Embryonic facial prominence (tissue), 1 donor: ENCODE measurements at regions not wholly inside any gene's neighbourhood (a gene's known extent, or its start where the extent isn't known, plus 50 kb on each side); places are given as distances from the start of the nearest gene placed in this dataset.

Source experiments
- DNase-seq: peaks from one replicate; pipeline ENCODE4 v3.0.0-alpha.2; 2016; ENCODE audit errors: extremely low spot score

DNA sequence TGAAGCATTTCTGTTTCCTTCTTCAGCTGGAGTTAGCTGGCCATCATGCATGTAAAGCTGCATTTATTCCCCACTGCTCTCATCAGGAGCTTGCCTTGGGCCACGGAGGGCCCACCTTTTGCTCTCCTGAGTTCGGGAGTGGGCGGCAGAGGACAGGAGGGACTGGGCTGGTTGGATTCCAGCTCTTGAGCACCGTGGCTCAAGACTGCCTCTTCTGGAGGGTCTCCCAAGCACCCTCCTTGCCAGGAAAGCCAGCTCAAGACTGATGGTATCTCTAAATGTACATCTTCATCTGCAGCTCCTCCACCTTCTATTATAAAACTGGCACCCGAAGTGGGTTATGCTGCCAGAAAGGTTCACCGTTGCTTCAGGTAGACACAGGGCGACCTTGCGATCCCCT is 399.6 kb upstream of the IRX1 start:
- no peak for DNase-seq

GRCh38 chr5:3194684-3195083 is 400.9 kb upstream of the IRX1 start:
- no peak for DNase-seq

GRCh38 chr5:3194271-3194670 is 401.4 kb upstream of the IRX1 start:
- DNase-seq = no peak

GRCh38 chr5:3191585-3191984 is 404.0 kb upstream of the IRX1 start:
- no peak for DNase-seq

DNA sequence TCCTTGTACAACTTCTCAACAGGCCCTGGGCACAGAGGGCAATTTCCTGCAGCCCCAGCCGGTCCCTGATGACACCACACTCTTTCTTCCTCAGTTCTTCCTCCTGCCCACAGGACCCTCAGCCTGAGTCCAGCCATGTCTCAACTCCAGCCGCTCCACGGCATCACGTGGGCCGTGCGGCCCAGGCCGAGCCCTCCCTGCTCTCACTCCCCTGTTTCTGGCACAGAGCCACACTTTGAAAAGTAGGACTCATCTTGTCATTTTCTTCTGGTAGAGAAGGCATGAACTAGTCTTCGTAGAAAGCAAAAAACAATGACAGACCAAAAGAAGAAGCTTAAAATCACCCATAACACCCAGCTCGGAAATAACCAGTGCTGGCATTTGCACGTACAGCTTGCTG is 404.7 kb upstream of the IRX1 start:
- no peak for DNase-seq

DNA sequence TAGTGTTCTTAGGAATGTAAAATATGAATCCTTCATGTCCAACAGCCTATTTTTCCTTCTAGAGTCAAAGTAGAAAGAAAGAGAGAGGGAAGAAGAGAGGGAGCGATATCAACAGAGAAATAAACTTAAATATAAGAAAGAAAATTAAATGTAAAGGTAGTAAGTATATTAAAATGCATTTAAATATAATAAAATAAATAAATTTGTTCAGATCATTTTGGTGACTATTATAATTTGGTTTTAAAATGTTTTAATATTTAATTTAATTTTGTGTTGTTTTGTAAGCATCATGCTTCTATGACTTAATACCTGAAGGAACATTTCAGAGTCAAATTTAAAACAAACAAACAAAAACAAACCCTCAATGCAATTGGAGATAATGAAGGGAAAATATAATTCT is 405.2 kb upstream of the IRX1 start:
- DNase-seq = no peak

DNA sequence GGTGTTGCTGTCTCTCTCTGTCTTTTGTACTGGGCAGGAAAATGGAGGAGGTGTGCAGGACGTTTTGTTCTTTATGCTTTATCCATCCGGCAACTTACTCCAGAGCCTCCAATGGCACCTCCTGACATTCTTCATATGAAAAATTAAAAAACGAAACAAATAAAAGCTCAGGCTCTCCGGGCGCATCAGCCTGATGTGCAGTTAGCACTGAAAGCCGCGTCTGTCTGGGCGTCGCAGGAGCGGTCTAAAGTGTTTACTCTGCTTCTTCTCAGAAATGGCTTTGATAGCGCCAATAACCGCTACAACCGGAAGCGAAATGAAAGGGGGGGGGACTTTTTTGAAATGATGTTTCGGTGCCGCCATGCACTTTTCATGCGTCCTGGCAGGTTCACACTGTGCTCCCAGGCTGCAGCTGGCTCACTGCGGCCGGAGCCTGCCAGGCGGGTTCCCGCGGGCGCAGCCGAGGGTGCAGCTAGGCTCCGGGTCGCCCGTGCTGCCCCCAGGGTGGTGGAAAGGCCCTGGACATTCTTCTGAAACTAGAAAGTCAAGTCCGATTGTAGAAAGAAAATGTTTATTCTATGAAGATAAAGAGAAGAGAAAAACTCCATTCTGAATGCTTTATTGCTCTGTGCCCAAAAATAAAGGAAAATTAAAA is 407.7 kb upstream of the IRX1 start:
- DNase-seq = no peak

DNA sequence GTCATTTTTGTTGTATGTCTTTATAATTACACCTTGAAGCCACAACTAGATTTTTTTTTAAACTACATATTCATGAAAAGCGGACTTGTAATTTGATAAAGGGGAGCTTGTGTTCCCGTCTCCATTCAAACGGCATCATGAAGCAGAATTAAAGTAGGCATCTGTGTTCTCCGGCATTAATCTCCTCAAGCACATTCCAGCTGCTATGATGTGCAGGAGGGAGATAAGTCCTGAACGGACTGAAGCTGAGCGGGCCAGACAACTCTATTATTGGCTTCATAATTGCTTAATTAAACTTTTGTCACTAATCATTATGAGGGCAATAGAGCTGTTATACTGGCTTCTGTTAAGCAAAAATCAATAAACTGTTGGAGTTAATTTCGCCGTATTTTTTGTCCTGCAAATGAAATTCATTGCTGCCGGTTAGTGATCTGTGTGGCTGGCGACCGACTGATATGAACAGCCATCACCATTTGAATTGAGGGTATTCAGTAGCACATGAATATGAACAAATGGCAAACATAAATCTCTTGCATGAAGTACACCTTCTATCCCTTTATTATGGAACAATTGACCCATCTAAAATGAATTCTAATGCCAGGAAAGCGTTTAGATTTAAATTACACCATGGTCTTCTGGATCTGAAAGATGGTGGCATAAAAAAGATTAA is 408.8 kb upstream of the IRX1 start:
- no peak for DNase-seq

DNA sequence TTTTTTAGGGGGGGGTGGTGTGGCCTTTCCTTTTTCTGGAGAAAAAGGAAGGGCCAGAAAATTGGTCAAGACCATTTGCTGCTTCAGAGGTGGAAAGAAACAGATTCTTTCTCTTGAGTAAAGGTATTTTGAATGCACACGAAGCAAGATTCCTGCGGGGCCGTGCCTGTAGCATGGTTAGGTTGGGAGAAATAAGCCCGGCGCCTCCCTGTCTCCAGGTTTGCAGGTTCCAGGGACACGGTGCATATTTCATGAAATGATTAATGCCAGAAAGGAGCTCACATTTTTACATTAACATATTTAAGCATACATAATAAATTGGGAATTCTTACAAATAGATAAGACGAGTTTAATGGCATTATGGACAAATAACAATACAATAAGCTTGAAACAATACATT is 409.5 kb upstream of the IRX1 start:
- DNase-seq = no peak

GRCh38 chr5:3185488-3185887 is 410.1 kb upstream of the IRX1 start:
- no peak for DNase-seq

DNA sequence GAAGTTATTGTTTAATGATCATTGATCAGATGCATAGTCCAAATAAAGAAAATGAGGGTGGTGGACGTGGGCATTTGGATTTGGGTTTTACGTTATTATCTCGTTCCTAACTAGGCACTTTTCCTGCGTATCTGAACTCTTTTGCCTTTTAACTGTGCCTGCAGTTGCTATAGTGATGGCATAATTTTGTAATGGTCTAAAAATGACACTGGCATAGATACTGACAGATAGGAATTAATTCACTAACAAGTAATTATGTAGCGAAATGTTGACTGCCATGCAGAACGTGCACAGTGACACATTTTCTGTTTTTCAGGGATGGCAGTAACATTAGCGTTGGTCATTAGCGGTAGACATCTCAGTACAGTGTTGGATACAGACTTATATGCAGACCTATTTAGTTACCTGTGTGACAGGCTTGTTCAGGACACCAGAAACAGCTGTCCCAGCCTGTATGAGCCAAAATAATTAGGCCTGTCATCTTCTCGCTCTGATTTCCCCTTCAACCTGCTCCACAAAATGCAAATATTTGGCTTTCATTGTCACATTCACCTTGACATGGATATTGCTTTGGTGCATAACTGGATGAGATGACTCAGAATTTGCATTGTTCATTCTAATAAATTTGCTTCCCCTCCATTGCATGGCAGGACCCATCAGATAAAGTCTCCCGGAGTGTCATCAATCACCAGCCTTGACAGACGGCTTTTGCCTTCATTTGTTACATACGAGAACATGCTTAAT is 413.3 kb upstream of the IRX1 start:
- no peak for DNase-seq

DNA sequence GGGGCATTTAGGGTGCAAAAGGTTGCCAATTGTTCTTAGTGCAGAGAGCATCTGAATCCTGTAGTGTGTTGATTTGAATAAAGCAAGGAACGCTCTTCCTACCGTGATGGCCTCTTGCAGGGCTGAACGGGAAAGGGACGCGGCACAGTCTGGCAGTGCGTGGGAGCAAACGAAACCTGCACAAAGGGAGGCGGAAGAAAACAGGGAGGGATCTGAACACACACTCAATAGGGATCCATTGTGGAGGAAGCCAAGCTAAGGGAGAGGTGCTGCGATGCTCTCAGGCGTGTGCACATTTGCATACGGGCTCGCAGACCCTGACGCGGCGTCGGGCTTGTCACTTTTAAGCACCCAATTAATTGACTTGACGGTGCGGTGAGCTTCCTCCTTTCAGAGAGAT is 414.0 kb upstream of the IRX1 start:
- DNase-seq = no peak

DNA sequence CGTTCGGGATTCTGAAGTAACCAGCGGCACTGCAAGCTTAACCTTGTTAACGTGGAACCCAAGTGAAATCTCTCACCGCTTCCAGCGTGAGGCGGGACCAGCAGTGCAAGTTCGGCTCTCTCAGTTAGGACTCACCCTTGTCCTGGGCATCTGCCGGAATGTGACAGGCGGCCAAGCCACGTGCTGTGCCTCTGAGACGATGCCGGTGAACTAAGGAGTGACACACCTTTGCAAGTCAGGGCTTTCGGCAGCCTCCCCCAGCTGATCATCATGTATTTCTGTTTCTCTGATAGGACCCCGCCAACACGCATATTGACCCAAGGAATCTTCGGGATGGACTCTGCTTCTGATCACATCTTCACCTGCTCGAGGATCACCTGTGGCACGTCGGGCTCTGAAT is 415.0 kb upstream of the IRX1 start:
- no peak for DNase-seq

DNA sequence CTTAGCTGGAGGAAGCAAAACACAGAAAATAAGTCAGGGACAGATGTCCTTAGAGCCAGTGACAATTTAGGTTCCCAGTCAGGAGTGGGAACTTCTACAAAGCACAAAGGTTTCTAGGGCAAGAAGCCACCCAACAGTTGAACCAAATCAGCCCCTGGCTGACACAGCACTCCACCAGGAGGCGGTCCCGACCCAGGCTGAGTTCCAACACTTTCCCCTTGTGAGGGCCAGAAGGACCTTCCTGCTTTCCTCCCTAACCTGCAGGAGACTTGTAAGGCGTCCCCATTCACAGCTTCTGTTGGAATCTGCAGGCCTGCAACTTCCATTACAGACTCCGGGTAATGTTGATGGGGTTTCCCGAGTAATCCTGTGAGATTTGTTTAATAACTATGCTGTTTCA is 416.4 kb upstream of the IRX1 start:
- DNase-seq = no peak

DNA sequence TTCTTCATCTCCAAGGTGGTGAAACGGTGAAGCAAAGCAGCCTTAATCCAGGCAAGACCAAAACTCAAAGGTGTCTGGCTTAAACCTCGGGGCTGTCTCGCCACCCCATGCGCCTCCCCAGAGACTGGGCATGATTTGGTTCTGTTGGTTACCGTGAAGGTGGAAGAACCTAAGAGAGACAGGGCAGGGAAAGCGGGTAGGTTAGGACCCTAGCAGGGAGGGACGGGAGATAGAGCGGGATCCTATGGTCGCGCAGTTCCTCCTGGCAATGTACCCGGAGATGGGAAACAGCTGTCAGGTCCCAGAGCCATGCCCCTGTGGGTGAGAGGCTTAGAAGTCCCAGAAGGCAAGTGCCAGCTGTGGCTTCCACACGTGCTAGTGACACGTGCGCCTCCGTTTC is 418.3 kb upstream of the IRX1 start:
- no peak for DNase-seq

- no peak for DNase-seq
Observed at GRCh38 chr5:3175416-3175815, 420.2 kb upstream of the IRX1 start.

DNA sequence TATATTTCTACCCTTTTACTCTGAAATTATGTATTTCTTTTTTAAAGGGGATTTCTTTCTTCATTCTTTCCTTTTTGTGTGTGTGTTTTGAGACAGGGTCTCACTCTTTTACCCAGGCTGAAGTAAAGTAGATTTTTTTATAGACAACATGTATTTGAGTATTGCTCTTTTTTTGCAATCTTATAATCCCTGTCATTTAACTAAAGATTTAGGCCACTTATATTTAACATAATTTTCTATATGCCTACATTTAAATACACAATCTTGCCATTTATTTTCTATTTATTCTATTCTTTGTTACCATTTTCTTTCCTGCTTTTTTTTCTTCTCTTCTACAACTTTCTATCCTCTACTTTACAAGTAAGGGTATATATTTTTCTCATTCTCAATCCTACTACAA is 416.0 kb upstream of the IRX2 start:
- DNase-seq = no peak

DNA sequence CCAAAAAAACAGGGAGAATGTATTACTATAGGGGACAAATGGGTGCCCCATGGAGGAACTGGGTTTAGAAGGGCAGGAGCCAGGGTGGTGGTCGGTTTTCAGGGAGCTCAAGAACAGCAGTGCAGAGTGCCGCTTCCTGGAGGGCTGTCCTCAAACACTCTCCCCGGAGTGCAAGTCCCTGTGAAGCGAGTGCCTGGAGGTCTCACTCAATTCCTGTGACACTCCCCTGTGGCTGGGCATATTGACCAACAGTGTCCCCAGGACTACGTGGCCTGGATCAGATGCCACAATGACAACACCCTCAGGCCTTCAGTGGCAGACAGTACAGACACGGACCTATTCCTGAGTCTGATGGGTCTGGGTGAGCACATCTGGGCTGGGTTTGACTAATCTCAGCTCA is 412.1 kb upstream of the IRX2 start:
- no peak for DNase-seq

GRCh38 chr5:3161672-3162071 is 410.2 kb upstream of the IRX2 start:
- DNase-seq = no peak

DNA sequence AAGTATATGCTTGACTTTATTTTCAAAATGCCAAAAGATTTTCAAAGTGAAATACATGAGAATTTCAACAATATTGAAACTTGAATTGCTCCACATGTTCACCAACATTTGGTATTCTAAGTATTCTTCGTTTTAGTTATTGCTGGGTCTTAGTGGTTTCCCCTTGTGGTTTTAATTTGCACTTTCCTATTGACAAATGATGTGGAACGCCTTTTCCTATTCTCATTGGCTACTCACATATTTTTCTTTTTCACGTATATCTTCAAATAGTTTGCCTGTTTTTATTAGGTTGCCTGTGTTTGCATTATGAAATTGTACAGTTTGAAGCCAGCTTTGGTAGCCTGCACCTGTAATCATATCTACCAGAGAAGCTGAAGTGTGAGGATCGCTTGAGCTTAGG is 405.7 kb upstream of the IRX2 start:
- no peak for DNase-seq

DNA sequence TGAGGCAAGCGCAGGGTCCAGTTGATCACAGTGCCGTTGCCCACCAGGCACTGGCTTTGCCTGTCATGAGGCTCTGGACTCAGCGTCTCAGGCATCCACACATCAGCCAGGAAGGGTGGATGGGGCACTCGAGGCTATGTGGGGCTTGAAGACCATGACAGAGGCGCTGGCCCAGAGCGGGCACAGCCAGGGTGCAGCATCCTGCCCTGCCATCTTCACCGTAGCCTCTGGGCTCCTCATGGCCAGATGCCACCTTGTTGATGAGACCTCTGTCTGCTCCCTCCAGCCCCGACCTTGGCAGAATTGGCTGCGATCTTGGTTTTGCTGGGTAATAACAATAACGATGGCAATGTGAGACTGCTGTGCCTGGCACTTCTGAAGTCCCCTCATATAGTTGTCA is 404.2 kb upstream of the IRX2 start:
- DNase-seq = no peak

DNA sequence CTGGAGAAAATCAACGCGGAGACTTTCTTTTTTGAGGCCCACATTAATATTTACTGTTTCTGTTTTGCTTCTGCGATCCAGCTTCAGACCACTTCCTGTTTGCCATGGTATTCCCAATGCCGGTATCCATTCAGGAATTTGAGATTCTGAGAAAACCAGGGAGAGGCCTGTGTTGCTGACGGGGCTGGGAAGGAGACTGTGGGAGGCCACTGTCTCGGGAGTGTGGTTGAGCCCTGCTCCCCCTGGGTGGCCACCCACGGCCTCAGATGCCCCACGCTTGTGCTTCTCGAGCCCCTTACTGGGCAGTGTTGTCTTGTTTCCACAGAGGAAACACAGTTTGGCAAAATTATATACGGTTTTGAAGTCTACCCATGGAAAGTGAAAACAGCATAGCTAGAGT is 403.6 kb upstream of the IRX2 start:
- peak; percentile 11 for DNase-seq

DNA sequence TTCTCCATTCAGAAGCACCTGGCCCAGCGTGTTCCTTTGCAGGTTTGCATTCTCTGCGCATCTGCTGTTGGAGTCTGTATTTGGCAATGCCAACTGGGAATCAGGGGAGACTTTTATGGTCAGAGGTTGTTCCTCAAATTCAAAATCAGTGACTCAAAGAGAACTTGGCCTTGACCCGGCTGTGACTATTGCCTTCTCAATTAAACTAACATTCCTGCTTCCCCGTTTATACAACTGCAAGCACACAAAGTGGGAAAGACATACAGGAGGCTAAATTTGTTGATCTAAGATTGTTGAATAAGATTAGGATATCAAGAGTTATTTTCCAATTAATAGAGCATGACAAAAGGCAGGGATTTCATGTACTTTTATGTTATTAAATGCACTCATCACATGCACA is 402.4 kb upstream of the IRX2 start:
- DNase-seq = no peak
